Keratinocyte (primary cell): ENCODE measurements at regions not wholly inside any gene's neighbourhood (a gene's known extent, or its start where the extent isn't known, plus 50 kb on each side); places are given as distances from the start of the nearest gene placed in this dataset.

ENCODE experiments used
- DNase-seq: peaks from one replicate; pipeline ENCODE4 v3.0.0-alpha.2; 2011; ENCODE audit warnings: low read depth, missing footprints, low spot score
- FAIRE-seq: peaks from 2 replicates; lab custom pipeline; 2011; peaks lifted over from hg19 to GRCh38; lab: Jason Lieb, UNC
- H2AFZ ChIP-seq: 2 replicates; pipeline ENCODE4 v1.6.0; 2012; ENCODE audit warnings: low read length, control low read depth, inconsistent platforms; ENCODE audit not compliant: control insufficient read depth
- H3K27ac ChIP-seq: 2 replicates; pipeline ENCODE4 v1.5.1; 2011; ENCODE audit warnings: low read length; ENCODE audit not compliant: control insufficient read depth, insufficient read depth
- H3K27me3 ChIP-seq: 3 replicates; pipeline ENCODE4 v1.6.0; 2011; ENCODE audit warnings: low read length; ENCODE audit not compliant: control insufficient read depth, insufficient read depth; ENCODE audit errors: extremely low read depth
- H3K36me3 ChIP-seq, 2 experiments: 2 replicates in 1 of 2; 3 replicates in 1 of 2; pipeline ENCODE4 v1.5.1; 2011; ENCODE audit warnings: low read length in 2 of 2, mild to moderate bottlenecking in 1 of 2; ENCODE audit not compliant: control insufficient read depth in 2 of 2, insufficient read depth in 2 of 2; ENCODE audit errors: extremely low read depth in 1 of 2
- H3K4me1 ChIP-seq: 3 replicates; pipeline ENCODE4 v1.5.1; 2011; ENCODE audit warnings: low read length; ENCODE audit not compliant: control insufficient read depth, insufficient read depth; ENCODE audit errors: extremely low read depth
- H3K4me2 ChIP-seq: 3 replicates; pipeline ENCODE4 v1.6.0; 2011; ENCODE audit warnings: low read depth, low read length; ENCODE audit not compliant: control insufficient read depth, insufficient read depth; ENCODE audit errors: extremely low read depth
- H3K4me3 ChIP-seq, 3 experiments: fragments of 200-600 bp in 1 of 3; sonication (generic) in 1 of 3; 2 replicates in 2 of 3; 3 replicates in 1 of 3; pipeline ENCODE4 v1.5.1; 2011 to 2016; ENCODE audit warnings: low read length in 3 of 3, mild to moderate bottlenecking in 3 of 3, control low read depth in 2 of 3, inconsistent platforms in 1 of 3, low read depth in 1 of 3, mixed read lengths in 1 of 3, mixed run types in 1 of 3, moderate library complexity in 1 of 3; ENCODE audit not compliant: control insufficient read depth in 2 of 3, insufficient read depth in 2 of 3; ENCODE audit errors: extremely low read depth in 1 of 3
- H3K79me2 ChIP-seq: 2 replicates; pipeline ENCODE4 v1.6.0; 2012; ENCODE audit warnings: low read length; ENCODE audit not compliant: control insufficient read depth, insufficient read depth
- H3K9ac ChIP-seq: 3 replicates; pipeline ENCODE4 v1.6.0; 2011; ENCODE audit warnings: low read length; ENCODE audit not compliant: control insufficient read depth, insufficient read depth; ENCODE audit errors: extremely low read depth
- H3K9me1 ChIP-seq: 3 replicates; pipeline ENCODE4 v1.6.0; 2011; ENCODE audit warnings: low read length; ENCODE audit not compliant: control insufficient read depth, insufficient read depth; ENCODE audit errors: extremely low read depth
- H3K9me3 ChIP-seq: 2 replicates; pipeline ENCODE4 v1.5.1; 2012; ENCODE audit warnings: low read depth, low read length; ENCODE audit not compliant: control insufficient read depth
- H4K20me1 ChIP-seq: 3 replicates; pipeline ENCODE4 v1.6.0; 2011; ENCODE audit warnings: low read length; ENCODE audit not compliant: control insufficient read depth, insufficient read depth; ENCODE audit errors: extremely low read depth
- CTCF ChIP-seq, 3 experiments: IDR thresholded peaks in 1 of 3; conservative IDR thresholded peaks in 1 of 3; optimal IDR thresholded peaks in 1 of 3; 2 replicates in 2 of 3; 3 replicates in 1 of 3; pipeline versions ENCODE3 to v1.5.1; 2011; ENCODE audit warnings: low read length in 3 of 3, mild to moderate bottlenecking in 3 of 3, moderate library complexity in 2 of 3, control low read depth in 1 of 3, inconsistent platforms in 1 of 3; ENCODE audit not compliant: insufficient read depth in 2 of 3; ENCODE audit errors: extremely low read depth in 1 of 3
- EZH2 ChIP-seq: IDR thresholded peaks from one replicate; pipeline ENCODE4 v1.6.1; 2012; ENCODE audit warnings: inconsistent platforms, mild to moderate bottlenecking, low read length, moderate library complexity
- dilution Hi-C: fragments of 300-500 bp; cut with MboI; formaldehyde crosslinking; loops from one replicate; pipeline ENCODE4 v1.7.0; 2020; ENCODE audit warnings: low sequenced_read_pairs; ENCODE audit not compliant: extremely low pct_ligation_motif_present

GRCh38 chr7:110336423-110336822 is 754.5 kb upstream of the LRRN3 start:
- Histone ChIP-seq H3K4me1 (no peaks in the 10 kb centered on the region), H3K9me1 (no peaks in the 10 kb centered on the region), H3K27me3 (no peaks in the 10 kb centered on the region), H3K9ac (no peak overlapping the region), H3K4me2 (no peak overlapping the region), H4K20me1 (no peaks in the 10 kb centered on the region), H3K27ac (no peak overlapping the region), H3K36me3 (no peaks in the 10 kb centered on the region), H3K9me3 (no peaks in the 10 kb centered on the region), H2AFZ (no peak overlapping the region), H3K4me3 (no peak overlapping the region), H3K79me2 (no peaks in the 10 kb centered on the region)
- TF ChIP-seq CTCF (optimal IDR thresholded peaks at IDR 0.05 in 1 of 3, IDR thresholded peaks at IDR 0.05 in 1 of 3, conservative IDR thresholded peaks at IDR 0.05 in 1 of 3; ENCODE audit: extremely low read depth in 1 of 3, insufficient read depth in 2 of 3, low read length in 3 of 3) (no peak), EZH2 (no peak)
- FAIRE-seq: no peak
- dilution Hi-C loops: no loop called here
- no peak for DNase-seq

GRCh38 chr7:110337646-110338045 is 753.3 kb upstream of the LRRN3 start:
- Histone ChIP-seq H3K9me3 (no peaks in the 10 kb centered on the region), H2AFZ (no peak overlapping the region), H3K9me1 (no peaks in the 10 kb centered on the region), H3K27me3 (no peaks in the 10 kb centered on the region), H3K4me1 (no peaks in the 10 kb centered on the region), H4K20me1 (no peaks in the 10 kb centered on the region), H3K79me2 (no peaks in the 10 kb centered on the region), H3K4me2 (no peak overlapping the region), H3K4me3 (no peak overlapping the region), H3K9ac (no peak overlapping the region), H3K27ac (no peak overlapping the region), H3K36me3 (no peaks in the 10 kb centered on the region)
- FAIRE-seq (no peak), DNase-seq (no peak)
- dilution Hi-C loops: no loop called here
- no peak for TF ChIP-seq EZH2
- TF ChIP-seq CTCF (optimal IDR thresholded peaks at IDR 0.05 in 1 of 3, IDR thresholded peaks at IDR 0.05 in 1 of 3, conservative IDR thresholded peaks at IDR 0.05 in 1 of 3; ENCODE audit: extremely low read depth in 1 of 3, insufficient read depth in 2 of 3, low read length in 3 of 3): no peak
